ENCODE measurements at regions not wholly inside any gene's neighbourhood (a gene's known extent, or its start where the extent isn't known, plus 50 kb on each side); places are given as distances from the start of the nearest gene placed in this dataset.
"Not testable (repeated sequence)": the region's sequence is repeated elsewhere in the genome, so short reads cannot be mapped to it uniquely, and the experiment has no call there.

DNA sequence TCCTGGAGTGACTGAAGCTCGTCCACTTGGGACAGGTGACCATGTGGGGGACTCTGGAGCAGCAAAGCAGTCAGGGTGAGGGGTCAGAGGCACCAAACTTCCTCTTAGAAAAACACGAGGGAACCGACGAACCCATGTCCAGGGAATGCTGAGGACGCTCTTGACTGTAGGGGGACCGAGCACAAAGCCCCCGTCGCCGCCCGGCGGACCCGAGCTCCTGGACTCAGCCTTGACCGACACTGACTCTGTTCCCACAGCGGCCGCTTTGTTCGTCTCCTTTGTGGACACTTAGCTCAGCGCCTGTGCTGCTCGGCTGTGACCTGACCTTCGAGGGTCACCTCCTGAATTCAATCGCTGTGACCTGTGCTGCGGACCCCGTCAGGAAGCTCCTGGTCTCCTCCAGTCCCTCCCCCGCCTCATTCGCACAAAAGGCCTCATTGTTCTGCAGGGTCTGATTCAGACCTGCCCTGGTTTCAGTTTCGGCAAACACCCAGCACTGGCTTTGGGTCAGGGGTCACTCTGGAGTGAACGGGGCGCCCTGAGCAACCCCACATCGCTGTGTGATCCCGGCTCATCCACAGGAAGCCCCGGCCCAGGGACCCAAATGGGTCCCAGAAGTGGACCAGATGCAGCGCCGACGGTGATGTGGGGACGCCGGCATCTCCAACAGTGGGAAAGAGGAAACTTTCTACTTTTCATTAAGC is 454.8 kb downstream of the PREX1 start:
- H3K9me3 ChIP-seq (ENCODE audit: control insufficient read depth, insufficient read depth, low read length); H3K36me3 ChIP-seq (ENCODE audit: control insufficient read depth, insufficient read depth, low read length); H3K27ac ChIP-seq (ENCODE audit: low read length); H3K27me3 ChIP-seq (ENCODE audit: control insufficient read depth, insufficient read depth, low read length); H3K4me3 ChIP-seq (ENCODE audit: low read length); H3K4me1 ChIP-seq (ENCODE audit: control insufficient read depth, insufficient read depth, low read length); DNase-seq (ENCODE audit: low read depth, low spot score): not testable (repeated sequence)
- WGBS (ENCODE audit: insufficient coverage, insufficient read length) = no CpG with 5 or more reads among the region's 35 CpGs

DNA sequence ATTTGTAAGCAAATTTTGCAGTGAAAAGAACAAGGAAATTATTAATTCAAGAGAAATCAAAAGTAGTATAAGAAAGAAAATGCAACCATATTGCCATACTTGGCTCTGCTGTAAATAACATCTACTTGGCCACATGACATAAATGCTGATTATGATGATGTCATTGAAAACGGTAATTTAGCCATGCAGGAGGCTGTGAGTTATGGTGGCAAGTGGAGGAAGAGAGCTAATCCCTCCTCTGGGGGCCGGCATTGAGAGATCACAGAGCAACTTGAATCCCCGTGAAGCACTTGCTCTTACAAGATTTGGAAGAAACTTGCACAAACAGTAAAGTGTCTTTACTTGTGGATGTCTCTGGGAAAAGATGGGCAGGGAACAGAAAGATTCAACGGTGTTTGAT is 456.6 kb downstream of the PREX1 start:
- peaks cover 7% of the 10 kb centered on the region; the same call in 1 of the 2 replicates for H3K4me1 ChIP-seq (ENCODE audit: control insufficient read depth, insufficient read depth, low read length)
- H3K36me3 ChIP-seq (ENCODE audit: control insufficient read depth, insufficient read depth, low read length) = no peaks in the 10 kb centered on the region
- no peak overlapping the region for H3K27ac ChIP-seq (ENCODE audit: low read length)
- no CpG with 5 or more reads among the region's 4 CpGs for WGBS (ENCODE audit: insufficient coverage, insufficient read length)
- no peaks in the 10 kb centered on the region for H3K9me3 ChIP-seq (ENCODE audit: control insufficient read depth, insufficient read depth, low read length)
- no peak overlapping the region for H3K4me3 ChIP-seq (ENCODE audit: low read length)
- no peaks in the 10 kb centered on the region for H3K27me3 ChIP-seq (ENCODE audit: control insufficient read depth, insufficient read depth, low read length)
- no peak for DNase-seq (ENCODE audit: low read depth, low spot score)

DNA sequence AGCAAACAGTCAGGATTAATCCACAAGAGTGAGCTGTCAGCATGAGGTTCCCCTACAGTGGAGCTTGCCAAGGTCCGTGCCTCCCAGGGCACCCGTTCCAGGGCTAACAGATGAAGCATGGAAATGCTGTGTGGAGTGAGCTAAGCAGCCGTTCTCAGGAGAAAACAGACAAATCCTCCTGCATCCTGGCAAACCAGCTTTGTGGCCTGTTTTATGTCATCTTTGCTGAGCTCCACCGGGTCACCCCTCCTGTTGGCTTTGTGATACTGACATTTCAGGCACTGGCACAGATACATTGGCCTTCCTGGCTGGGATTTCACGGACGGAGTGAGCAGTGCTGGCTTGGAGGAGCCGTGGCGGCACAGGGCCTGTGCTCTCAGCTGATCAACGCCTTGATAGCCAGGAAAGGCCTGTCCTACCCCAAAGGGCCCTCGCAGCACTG is 459.2 kb downstream of the PREX1 start:
- DNase-seq (ENCODE audit: low read depth, low spot score); H3K9me3 ChIP-seq (ENCODE audit: control insufficient read depth, insufficient read depth, low read length); H3K27me3 ChIP-seq (ENCODE audit: control insufficient read depth, insufficient read depth, low read length); H3K4me1 ChIP-seq (ENCODE audit: control insufficient read depth, insufficient read depth, low read length); H3K27ac ChIP-seq (ENCODE audit: low read length); H3K4me3 ChIP-seq (ENCODE audit: low read length); H3K36me3 ChIP-seq (ENCODE audit: control insufficient read depth, insufficient read depth, low read length): not testable (repeated sequence)
- WGBS (ENCODE audit: insufficient coverage, insufficient read length) = no CpG with 5 or more reads among the region's 10 CpGs

DNA sequence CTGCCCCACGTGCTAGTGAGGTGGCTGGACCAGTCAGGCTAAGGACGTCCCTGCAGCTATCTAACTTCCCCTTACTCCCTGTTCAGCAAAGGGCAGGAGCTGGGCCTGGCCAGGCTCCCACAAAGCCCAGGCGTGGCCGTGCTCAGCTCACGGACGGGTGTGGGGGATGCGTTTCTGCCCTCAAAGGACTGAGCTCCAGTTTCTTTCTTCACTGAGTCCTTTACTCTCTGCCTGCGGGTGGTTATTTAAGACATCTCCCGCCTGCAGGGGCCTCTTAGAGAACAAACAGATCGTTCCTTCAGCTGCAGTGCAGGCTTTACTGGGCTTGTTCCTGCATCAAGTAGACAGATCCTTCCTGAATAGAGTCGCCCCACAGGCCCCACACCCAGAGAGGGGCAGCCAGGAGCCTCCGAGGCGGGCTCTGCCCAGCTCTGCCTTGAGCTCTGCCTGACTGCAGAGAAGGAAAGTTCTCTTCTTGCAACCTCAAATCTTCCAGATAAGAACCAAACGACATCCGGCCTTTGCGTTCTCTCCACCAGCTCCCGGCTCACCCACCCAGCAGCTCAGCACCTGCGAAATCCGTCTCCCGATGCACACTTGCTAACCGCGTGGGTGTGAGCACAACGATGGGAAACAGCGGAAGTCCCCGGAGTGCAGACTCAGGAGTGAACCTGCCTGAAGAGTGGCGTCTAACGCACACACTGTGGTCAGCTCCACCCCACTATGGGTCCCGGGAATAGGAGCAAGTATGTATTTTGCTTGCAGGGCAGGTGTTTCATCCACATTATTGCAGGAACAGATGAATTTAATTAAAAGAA is 460.0 kb downstream of the PREX1 start:
- not testable (repeated sequence) for H3K27ac ChIP-seq (ENCODE audit: low read length); H3K36me3 ChIP-seq (ENCODE audit: control insufficient read depth, insufficient read depth, low read length); DNase-seq (ENCODE audit: low read depth, low spot score); H3K27me3 ChIP-seq (ENCODE audit: control insufficient read depth, insufficient read depth, low read length); H3K9me3 ChIP-seq (ENCODE audit: control insufficient read depth, insufficient read depth, low read length); H3K4me3 ChIP-seq (ENCODE audit: low read length); H3K4me1 ChIP-seq (ENCODE audit: control insufficient read depth, insufficient read depth, low read length)
- no CpG with 5 or more reads among the region's 28 CpGs for WGBS (ENCODE audit: insufficient coverage, insufficient read length)

DNA sequence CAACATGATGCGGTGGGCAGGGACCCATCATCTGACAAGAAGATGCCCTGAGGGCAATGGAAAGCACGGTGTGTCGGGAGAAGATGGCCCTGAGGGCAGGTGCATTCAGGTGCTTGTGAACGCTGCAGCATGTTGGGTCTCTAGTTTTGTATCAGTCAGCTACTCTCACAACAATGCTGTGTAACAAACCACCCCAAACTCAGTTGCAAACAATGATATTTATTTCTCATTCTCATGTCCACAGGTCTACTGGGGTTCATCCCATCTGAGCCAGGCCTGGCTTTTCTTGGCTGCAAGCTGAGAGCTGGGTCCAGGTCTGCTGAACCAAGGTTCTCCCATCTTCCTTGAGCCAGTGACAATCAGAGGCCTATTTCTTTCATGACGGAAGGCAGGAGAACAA is 461.6 kb downstream of the PREX1 start:
- no CpG with 5 or more reads among the region's 5 CpGs for WGBS (ENCODE audit: insufficient coverage, insufficient read length)
- H3K27ac ChIP-seq (ENCODE audit: low read length) = no peak overlapping the region
- no peaks in the 10 kb centered on the region; the same call in 1 of the 2 replicates for H3K4me1 ChIP-seq (ENCODE audit: control insufficient read depth, insufficient read depth, low read length)
- no peaks in the 10 kb centered on the region for H3K9me3 ChIP-seq (ENCODE audit: control insufficient read depth, insufficient read depth, low read length)
- no peak overlapping the region for H3K4me3 ChIP-seq (ENCODE audit: low read length)
- DNase-seq (ENCODE audit: low read depth, low spot score) = no peak
- H3K27me3 ChIP-seq (ENCODE audit: control insufficient read depth, insufficient read depth, low read length) = no peaks in the 10 kb centered on the region
- H3K36me3 ChIP-seq (ENCODE audit: control insufficient read depth, insufficient read depth, low read length) = no peaks in the 10 kb centered on the region

DNA sequence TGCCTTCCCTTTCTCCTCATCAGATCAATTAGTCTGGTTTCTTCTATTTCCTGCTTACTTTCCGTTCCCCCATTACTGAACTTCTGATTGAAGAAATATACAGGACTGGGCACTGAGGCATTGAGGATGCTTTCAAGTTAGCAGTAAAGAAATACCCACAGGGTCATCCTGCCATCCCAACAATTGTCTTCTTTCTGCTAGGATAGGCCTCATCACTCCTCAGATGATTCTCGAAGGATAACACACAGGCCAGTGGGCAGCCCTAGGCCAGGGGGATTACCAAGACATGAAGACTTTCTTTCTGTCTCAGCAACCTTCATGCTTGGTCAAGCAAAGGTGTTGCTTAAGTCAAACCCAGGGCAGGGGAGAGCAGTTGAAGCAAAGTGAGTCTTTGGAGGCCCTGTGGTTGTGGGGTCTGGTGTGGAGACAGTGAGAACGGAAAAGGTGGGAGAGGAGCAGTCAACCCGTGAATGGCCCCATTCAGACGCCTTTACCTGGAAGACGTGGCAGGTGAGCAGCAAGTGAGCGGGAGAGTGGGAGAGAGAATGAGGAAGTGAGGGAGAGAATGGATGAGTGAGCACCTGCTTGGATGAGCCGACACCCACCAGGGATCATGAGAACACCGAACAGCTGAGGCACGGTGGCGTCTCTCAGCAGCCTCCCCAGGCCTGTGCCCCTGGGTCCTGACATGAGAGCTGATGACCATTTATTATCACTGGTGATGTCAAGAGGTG is 462.9 kb downstream of the PREX1 start:
- no peak overlapping the region for H3K4me3 ChIP-seq (ENCODE audit: low read length)
- DNase-seq (ENCODE audit: low read depth, low spot score) = no peak
- H3K9me3 ChIP-seq (ENCODE audit: control insufficient read depth, insufficient read depth, low read length) = no peaks in the 10 kb centered on the region
- H3K27me3 ChIP-seq (ENCODE audit: control insufficient read depth, insufficient read depth, low read length) = no peaks in the 10 kb centered on the region
- H3K36me3 ChIP-seq (ENCODE audit: control insufficient read depth, insufficient read depth, low read length) = no peaks in the 10 kb centered on the region
- no peaks in the 10 kb centered on the region for H3K4me1 ChIP-seq (ENCODE audit: control insufficient read depth, insufficient read depth, low read length)
- WGBS (ENCODE audit: insufficient coverage, insufficient read length) = no CpG with 5 or more reads among the region's 11 CpGs
- no peak overlapping the region for H3K27ac ChIP-seq (ENCODE audit: low read length)

DNA sequence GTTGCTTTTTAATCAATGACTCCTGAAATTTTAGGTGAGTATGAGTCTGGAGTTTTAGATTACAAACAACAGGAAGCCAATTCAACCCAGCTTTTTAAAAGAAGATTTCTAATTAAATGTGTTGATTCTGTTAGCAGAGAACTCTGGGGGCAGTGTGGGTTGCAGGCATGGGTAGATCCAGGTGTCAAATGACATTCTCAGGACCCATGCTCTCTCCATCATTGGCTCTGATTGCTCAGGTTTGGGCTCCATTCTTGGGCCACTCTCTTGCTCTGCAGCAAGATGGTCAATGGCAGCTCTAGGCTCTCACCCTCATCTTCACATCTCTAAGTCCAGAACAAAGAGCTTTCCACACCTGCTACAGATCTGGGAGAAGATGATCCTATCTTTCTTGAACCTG is 463.7 kb downstream of the PREX1 start:
- H3K36me3 ChIP-seq (ENCODE audit: control insufficient read depth, insufficient read depth, low read length) = no peaks in the 10 kb centered on the region
- H3K27ac ChIP-seq (ENCODE audit: low read length) = no peak overlapping the region

DNA sequence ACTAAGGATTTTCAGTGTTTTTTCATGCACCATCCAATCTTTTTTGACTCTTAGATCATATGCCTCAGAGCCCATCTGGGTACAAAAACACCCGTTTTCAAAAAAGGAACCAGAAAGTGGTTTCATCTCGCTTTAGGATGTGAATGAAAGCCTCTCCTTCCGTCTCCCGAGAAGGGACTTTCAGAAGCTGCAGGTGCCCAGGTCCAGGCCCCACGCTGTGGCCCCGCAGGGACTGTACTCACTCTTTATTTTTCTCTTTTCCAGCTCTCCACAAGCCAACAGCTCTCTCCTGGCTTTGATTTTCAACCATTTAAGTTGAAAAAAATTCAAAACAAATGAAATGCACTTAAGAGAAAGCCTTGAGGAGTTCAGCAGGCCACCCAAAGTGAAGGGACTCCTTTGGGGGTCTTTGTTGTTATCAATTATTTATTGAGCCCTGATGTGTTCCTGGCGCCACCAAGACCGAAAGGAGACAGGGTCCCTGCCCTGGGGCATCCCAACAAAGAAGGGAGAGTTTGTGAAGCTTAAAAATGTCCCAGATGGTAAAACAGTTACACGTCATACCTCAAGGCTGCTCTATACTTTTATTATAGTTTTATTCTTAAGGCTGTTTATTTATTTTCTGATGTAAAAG is 467.3 kb downstream of the PREX1 start:
- no peak for DNase-seq (ENCODE audit: low read depth, low spot score)
- no peaks in the 10 kb centered on the region for H3K9me3 ChIP-seq (ENCODE audit: control insufficient read depth, insufficient read depth, low read length)
- H3K4me3 ChIP-seq (ENCODE audit: low read length) = no peak overlapping the region
- no peak overlapping the region for H3K27ac ChIP-seq (ENCODE audit: low read length)
- H3K4me1 ChIP-seq (ENCODE audit: control insufficient read depth, insufficient read depth, low read length) = no peaks in the 10 kb centered on the region
- no peaks in the 10 kb centered on the region for H3K27me3 ChIP-seq (ENCODE audit: control insufficient read depth, insufficient read depth, low read length)
- WGBS (ENCODE audit: insufficient coverage, insufficient read length) = no CpG with 5 or more reads among the region's 9 CpGs
- H3K36me3 ChIP-seq (ENCODE audit: control insufficient read depth, insufficient read depth, low read length) = no peaks in the 10 kb centered on the region

More for the DNA sequence above, 463.7 kb downstream of the PREX1 start:
- H3K9me3 ChIP-seq (ENCODE audit: control insufficient read depth, insufficient read depth, low read length) = no peaks in the 10 kb centered on the region
- no peak overlapping the region for H3K4me3 ChIP-seq (ENCODE audit: low read length)
- no peak for DNase-seq (ENCODE audit: low read depth, low spot score)
- no peaks in the 10 kb centered on the region for H3K27me3 ChIP-seq (ENCODE audit: control insufficient read depth, insufficient read depth, low read length)
- no peaks in the 10 kb centered on the region for H3K4me1 ChIP-seq (ENCODE audit: control insufficient read depth, insufficient read depth, low read length)

DNA sequence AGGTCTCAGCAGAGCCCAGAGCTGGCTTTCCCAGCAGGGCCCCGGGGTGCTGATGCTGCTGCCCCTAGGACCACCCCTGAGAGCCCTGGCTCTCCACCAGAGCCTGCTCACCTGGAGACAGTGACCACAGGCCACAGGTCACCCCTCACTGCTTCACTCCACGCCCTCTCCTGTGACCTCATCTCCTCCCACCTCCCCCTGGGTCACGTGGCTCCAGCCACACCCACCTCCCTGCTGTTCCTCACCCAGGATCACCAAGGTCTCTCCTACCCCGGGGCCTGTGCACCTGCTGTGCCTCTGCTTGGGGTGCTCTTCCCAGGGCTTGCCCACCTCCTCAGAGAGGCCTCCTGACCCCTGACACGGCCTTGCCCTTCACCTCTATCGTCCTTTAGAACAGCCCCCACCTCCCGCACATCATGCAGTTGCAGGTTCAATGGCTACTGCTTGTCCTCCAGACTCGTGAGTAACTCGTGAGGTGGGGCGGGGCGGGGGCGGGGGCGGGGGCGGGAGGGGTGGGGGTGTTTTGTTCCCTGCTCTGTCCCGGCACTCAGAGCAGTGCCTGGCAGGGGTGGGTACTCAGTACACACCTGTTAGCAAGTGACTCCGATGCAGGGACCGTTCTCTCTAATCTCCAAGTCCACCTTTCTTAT is 468.0 kb downstream of the PREX1 start:
- DNase-seq (ENCODE audit: low read depth, low spot score) = no peak
- no peak overlapping the region for H3K27ac ChIP-seq (ENCODE audit: low read length)

DNA sequence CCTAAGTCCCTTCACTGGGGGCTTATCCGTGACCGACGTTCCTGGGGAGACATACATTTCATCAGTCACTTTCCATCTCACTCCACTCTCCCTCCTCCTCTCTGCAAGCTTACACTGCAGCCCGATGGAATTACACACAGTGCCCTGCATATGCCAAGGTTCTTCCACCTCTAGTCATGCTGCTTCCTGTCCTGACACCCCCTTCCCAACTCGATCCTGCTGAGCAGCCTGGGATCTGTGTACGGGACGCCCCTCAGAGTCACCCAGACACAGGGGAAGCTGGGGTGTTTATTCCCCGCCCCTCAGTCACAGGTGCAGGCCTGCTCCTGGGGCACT is 468.8 kb downstream of the PREX1 start:
- no CpG with 5 or more reads among the region's 8 CpGs for WGBS (ENCODE audit: insufficient coverage, insufficient read length)
- H3K27ac ChIP-seq (ENCODE audit: low read length); H3K9me3 ChIP-seq (ENCODE audit: control insufficient read depth, insufficient read depth, low read length); H3K36me3 ChIP-seq (ENCODE audit: control insufficient read depth, insufficient read depth, low read length); H3K4me1 ChIP-seq (ENCODE audit: control insufficient read depth, insufficient read depth, low read length); DNase-seq (ENCODE audit: low read depth, low spot score); H3K27me3 ChIP-seq (ENCODE audit: control insufficient read depth, insufficient read depth, low read length); H3K4me3 ChIP-seq (ENCODE audit: low read length): not testable (repeated sequence)

More for the DNA sequence above, 468.0 kb downstream of the PREX1 start:
- WGBS (ENCODE audit: insufficient coverage, insufficient read length) = no CpG with 5 or more reads among the region's 17 CpGs
- no peaks in the 10 kb centered on the region for H3K27me3 ChIP-seq (ENCODE audit: control insufficient read depth, insufficient read depth, low read length)
- no peaks in the 10 kb centered on the region for H3K9me3 ChIP-seq (ENCODE audit: control insufficient read depth, insufficient read depth, low read length)
- H3K36me3 ChIP-seq (ENCODE audit: control insufficient read depth, insufficient read depth, low read length) = no peaks in the 10 kb centered on the region
- no peak overlapping the region for H3K4me3 ChIP-seq (ENCODE audit: low read length)
- no peaks in the 10 kb centered on the region for H3K4me1 ChIP-seq (ENCODE audit: control insufficient read depth, insufficient read depth, low read length)
